Panc1 (cell line): ENCODE measurements at regions not wholly inside any gene's neighbourhood (a gene's known extent, or its start where the extent isn't known, plus 50 kb on each side); places are given as distances from the start of the nearest gene placed in this dataset.

Experiments used
- ATAC-seq: fragments of 200-7000 bp; cut with Tn5 transposase; 2 replicates; pipeline ENCODE4 v1.9.1; 2020; ENCODE audit warnings: mild to moderate bottlenecking, moderate library complexity
- BruUV-seq: library from RNA; stranded (reverse); fragments of 400-500 nt; replicated peaks from 2 replicates; lab custom pipeline; 2021; lab: Mats Ljungman, UMichigan
- CTCF ChIA-PET: fragments of 300-600 bp; sonication (Branson Sonifier 250); formaldehyde crosslinking; loops from one replicate; lab custom pipeline; 2022; ENCODE audit warnings: antibody characterized with exemption; lab: Charles Lee
- POLR2A ChIA-PET: fragments of 300-600 bp; sonication (Branson Sonifier 250); formaldehyde crosslinking; loops from one replicate; lab custom pipeline; 2022; ENCODE audit warnings: antibody characterized with exemption; lab: Charles Lee
- DNase-seq: peaks from one replicate; pipeline ENCODE4 v3.0.0-alpha.2; 2010; ENCODE audit warnings: low read depth, low spot score
- H3K27ac ChIP-seq: 2 replicates; pipeline ENCODE4 v1.5.1; 2011; ENCODE audit warnings: mild to moderate bottlenecking, low read length, inconsistent platforms
- H3K27me3 ChIP-seq: fragments of 200-500 bp; sonication (Bioruptor generic); 2 replicates; pipeline ENCODE4 v1.6.0; 2014; ENCODE audit warnings: low read length, inconsistent platforms; ENCODE audit not compliant: control insufficient read depth, insufficient read depth
- H3K36me3 ChIP-seq: fragments of 200-500 bp; sonication (Bioruptor generic); 2 replicates; pipeline ENCODE4 v1.5.1; 2014; ENCODE audit warnings: inconsistent platforms, mild to moderate bottlenecking, low read length, moderate library complexity; ENCODE audit not compliant: control insufficient read depth, insufficient read depth
- H3K4me1 ChIP-seq: 2 replicates; pipeline ENCODE4 v1.5.1; 2011; ENCODE audit warnings: inconsistent platforms, mild to moderate bottlenecking, low read length, moderate library complexity; ENCODE audit not compliant: control insufficient read depth, insufficient read depth
- H3K4me3 ChIP-seq, 2 experiments: 2 replicates each; pipeline ENCODE4 v1.5.1; 2011 to 2012; ENCODE audit warnings: low read depth in 2 of 2, low read length in 2 of 2, mild to moderate bottlenecking in 2 of 2, inconsistent platforms in 1 of 2, moderate library complexity in 1 of 2
- H3K9me3 ChIP-seq: fragments of 200-500 bp; sonication (Bioruptor generic); 2 replicates; pipeline ENCODE4 v1.5.1; 2014; ENCODE audit warnings: low read depth, mild to moderate bottlenecking, inconsistent platforms, low read length, moderate library complexity; ENCODE audit not compliant: control insufficient read depth, insufficient read depth
- CTCF ChIP-seq: fragments of 450-650 bp; IDR thresholded peaks from 2 replicates; pipeline ENCODE4 v1.5.1; 2017; ENCODE audit warnings: mild to moderate bottlenecking
- POLR2AphosphoS5 ChIP-seq: IDR thresholded peaks from 2 replicates; pipeline ENCODE4 v1.6.1; 2012; ENCODE audit warnings: mild to moderate bottlenecking, low read depth, low read length, moderate library complexity
- REST ChIP-seq, 2 experiments: IDR thresholded peaks; 2 replicates each; pipeline ENCODE4 v1.6.1; 2011 to 2012; ENCODE audit warnings: low read depth in 2 of 2, control low read depth in 1 of 2, low read length in 1 of 2, mild to moderate bottlenecking in 1 of 2, moderate library complexity in 1 of 2; ENCODE audit not compliant: insufficient read depth in 1 of 2
- SIN3A ChIP-seq: IDR thresholded peaks from 2 replicates; pipeline ENCODE4 v1.6.1; 2012; ENCODE audit warnings: low read depth, mild to moderate bottlenecking, low read length, moderate library complexity, borderline replicate concordance; ENCODE audit not compliant: insufficient read depth
- TCF7L2 ChIP-seq: IDR thresholded peaks from 2 replicates; pipeline ENCODE4 v1.6.1; 2011; ENCODE audit warnings: mild to moderate bottlenecking, low read depth, low read length, inconsistent platforms
- in situ Hi-C: cut with HindIII; loops from 2 replicates; pipeline ENCODE4 v1.10.0; 2016; ENCODE audit warnings: low sequenced_read_pairs, low pct_unique_long_range_greater_than_20kb
- intact Hi-C: fragments of 100-400 bp; cut with micrococcal nuclease; formaldehyde crosslinking; loops from one replicate; pipeline ENCODE4 v1.10.0; 2022; ENCODE audit not compliant: unreplicated experiment

DNA sequence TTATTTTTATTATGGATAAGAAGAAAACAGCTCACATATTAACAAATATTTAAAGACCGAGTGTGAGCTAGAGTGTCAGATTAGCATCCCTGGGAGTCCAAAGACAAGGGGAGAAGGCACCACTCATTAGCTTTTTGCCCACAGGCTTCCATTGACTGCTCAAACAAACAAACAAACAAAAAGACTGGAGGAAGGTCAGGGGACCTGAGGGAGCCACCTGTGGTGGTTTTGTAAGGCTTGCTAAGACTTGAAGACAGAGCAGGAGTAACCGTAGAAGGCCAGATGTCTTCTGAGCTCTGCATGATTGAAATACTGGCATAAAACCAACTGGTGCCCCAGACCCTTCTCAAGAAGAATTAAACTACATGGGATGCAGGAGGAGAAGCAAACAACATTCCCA is 395.2 kb upstream of the CNTN5 start:
- ChIA-PET CTCF (no interaction called here), POLR2A (no interaction called here)
- DNase-seq: no peak
- no peaks in the 10 kb centered on the region for H3K4me1 ChIP-seq
- in situ Hi-C loops (no loop called here), intact Hi-C loops (no loop called here)
- no peaks in the 10 kb centered on the region for H3K9me3 ChIP-seq
- BruUV-seq: no TSS peak
- no peak overlapping the region for H3K4me3 ChIP-seq
- TF ChIP-seq REST (IDR thresholded peaks at IDR 0.05; ENCODE audit: insufficient read depth in 1 of 2, low read depth in 2 of 2, low read length in 1 of 2) (no peak), SIN3A (no peak)
- no peak overlapping the region for H3K27ac ChIP-seq
- no peaks in the 10 kb centered on the region for H3K36me3 ChIP-seq
- H3K27me3 ChIP-seq: no peaks in the 10 kb centered on the region
- ATAC-seq: no peak

GRCh38 chr11:98630736-98631135 is 390.0 kb upstream of the CNTN5 start:
- in situ Hi-C loops (no loop called here), intact Hi-C loops (no loop called here)
- ChIA-PET CTCF (no interaction called here), POLR2A (no interaction called here)
- no peak overlapping the region for H3K27ac ChIP-seq
- no peak overlapping the region for H3K4me3 ChIP-seq
- DNase-seq (no peak), ATAC-seq (no peak)
- H3K36me3 ChIP-seq: no peaks in the 10 kb centered on the region
- no peaks in the 10 kb centered on the region for H3K9me3 ChIP-seq
- no peaks in the 10 kb centered on the region for H3K4me1 ChIP-seq
- no peak for TF ChIP-seq REST (IDR thresholded peaks at IDR 0.05; ENCODE audit: insufficient read depth in 1 of 2, low read depth in 2 of 2, low read length in 1 of 2)
- no peak for TF ChIP-seq SIN3A
- no peak for TF ChIP-seq POLR2AphosphoS5
- TF ChIP-seq TCF7L2: no peak
- TF ChIP-seq CTCF: no peak
- no TSS peak for BruUV-seq
- H3K27me3 ChIP-seq: no peaks in the 10 kb centered on the region
